Trophoblast cell (in vitro differentiated cells and primary cell): ENCODE measurements at regions not wholly inside any gene's neighbourhood (a gene's known extent, or its start where the extent isn't known, plus 50 kb on each side); places are given as distances from the start of the nearest gene placed in this dataset.
A peak's percentile ranks its signal among the peaks of the same experiment; 100 is the strongest.

Source experiments
- DNase-seq, 2 donors: peaks; one replicate each; pipeline ENCODE4 v3.0.0-alpha.2; 2016
- H2AFZ ChIP-seq: 2 replicates; pipeline ENCODE4 v1.6.1; 2013; ENCODE audit warnings: low read length, moderate library complexity, mild to moderate bottlenecking; ENCODE audit not compliant: insufficient read depth, poor library complexity
- H2AK5ac ChIP-seq: 2 replicates; pipeline ENCODE4 v1.6.1; 2013; ENCODE audit warnings: mild to moderate bottlenecking, low read length
- H2BK120ac ChIP-seq: 2 replicates; pipeline ENCODE4 v1.6.1; 2013; ENCODE audit warnings: low read length, mild to moderate bottlenecking, moderate library complexity; ENCODE audit not compliant: insufficient read depth, poor library complexity
- H2BK12ac ChIP-seq: 2 replicates; pipeline ENCODE4 v1.6.1; 2013; ENCODE audit warnings: mild to moderate bottlenecking, low read length, moderate library complexity
- H2BK5ac ChIP-seq: 2 replicates; pipeline ENCODE4 v1.6.1; 2013; ENCODE audit warnings: low read length, low read depth, moderate library complexity, mild to moderate bottlenecking; ENCODE audit not compliant: poor library complexity
- H3K14ac ChIP-seq: 2 replicates; pipeline ENCODE4 v1.6.1; 2013; ENCODE audit warnings: mild to moderate bottlenecking, low read length
- H3K18ac ChIP-seq: 2 replicates; pipeline ENCODE4 v1.6.1; 2013; ENCODE audit warnings: mild to moderate bottlenecking, low read length
- H3K23ac ChIP-seq: 2 replicates; pipeline ENCODE4 v1.6.1; 2013; ENCODE audit warnings: low read length
- H3K27ac ChIP-seq: 2 replicates; pipeline ENCODE4 v1.5.1; 2013; ENCODE audit warnings: low read depth, mild to moderate bottlenecking, inconsistent platforms, low read length, moderate library complexity
- H3K27me3 ChIP-seq: 2 replicates; pipeline ENCODE4 v1.6.1; 2013; ENCODE audit warnings: inconsistent platforms, mild to moderate bottlenecking, low read length, moderate library complexity; ENCODE audit not compliant: insufficient read depth
- H3K36me3 ChIP-seq, 2 experiments: 1 replicate in 1 of 2; 2 replicates in 1 of 2; pipeline ENCODE4 v1.6.1; 2013; ENCODE audit warnings: low read length in 2 of 2, mild to moderate bottlenecking in 2 of 2, moderate library complexity in 1 of 2; ENCODE audit not compliant: insufficient read depth in 2 of 2, control insufficient read depth in 1 of 2
- H3K4ac ChIP-seq: 2 replicates; pipeline ENCODE4 v1.6.1; 2013; ENCODE audit warnings: low read depth, mild to moderate bottlenecking, low read length, moderate library complexity
- H3K4me1 ChIP-seq, 2 experiments: 1 replicate in 1 of 2; 2 replicates in 1 of 2; pipeline ENCODE4 v1.6.1; 2013; ENCODE audit warnings: low read length in 2 of 2, mild to moderate bottlenecking in 2 of 2, moderate library complexity in 1 of 2; ENCODE audit not compliant: insufficient read depth in 2 of 2, control insufficient read depth in 1 of 2
- H3K4me2 ChIP-seq: 2 replicates; pipeline ENCODE4 v1.6.1; 2013; ENCODE audit warnings: inconsistent platforms, mild to moderate bottlenecking, low read length, moderate library complexity
- H3K4me3 ChIP-seq: 2 replicates; pipeline ENCODE4 v1.5.1; 2013; ENCODE audit warnings: mild to moderate bottlenecking, low read depth, low read length, inconsistent platforms
- H3K79me1 ChIP-seq: one replicate; pipeline ENCODE4 v1.6.1; 2013; ENCODE audit warnings: low read length
- H3K79me2 ChIP-seq: 2 replicates; pipeline ENCODE4 v1.6.1; 2013; ENCODE audit warnings: low read length, mild to moderate bottlenecking; ENCODE audit not compliant: control insufficient read depth, insufficient read depth, poor library complexity
- H3K9ac ChIP-seq: 2 replicates; pipeline ENCODE4 v1.6.1; 2013; ENCODE audit warnings: mild to moderate bottlenecking, low read length
- H3K9me3 ChIP-seq: 2 replicates; pipeline ENCODE4 v1.6.1; 2013; ENCODE audit warnings: low read depth, mild to moderate bottlenecking, control low read depth, inconsistent platforms, low read length; ENCODE audit not compliant: insufficient read depth
- H4K12ac ChIP-seq: 2 replicates; pipeline ENCODE4 v1.6.1; 2013; ENCODE audit warnings: low read depth, mild to moderate bottlenecking, low read length, moderate library complexity
- H4K8ac ChIP-seq: 2 replicates; pipeline ENCODE4 v1.6.1; 2013; ENCODE audit warnings: low read depth, mild to moderate bottlenecking, low read length, moderate library complexity
- H4K91ac ChIP-seq: one replicate; pipeline ENCODE4 v1.6.1; 2013; ENCODE audit warnings: low read depth, mild to moderate bottlenecking, low read length, moderate library complexity
- WGBS: extraction: QIAGEN DNeasy Blood & Tissue Kit; methylation state at CpG from one replicate; pipeline ENCODE4 v1.1.7; 2013; ENCODE audit warnings: missing lambda C conversion rate; ENCODE audit not compliant: insufficient read length, insufficient coverage; ENCODE audit errors: extremely low coverage; 5-methylcytosine and 5-hydroxymethylcytosine counted together

GRCh38 chr18:45481821-45482220, 133.5 kb upstream of the SLC14A2 start:
- H2AK5ac ChIP-seq = no peak overlapping the region

DNA sequence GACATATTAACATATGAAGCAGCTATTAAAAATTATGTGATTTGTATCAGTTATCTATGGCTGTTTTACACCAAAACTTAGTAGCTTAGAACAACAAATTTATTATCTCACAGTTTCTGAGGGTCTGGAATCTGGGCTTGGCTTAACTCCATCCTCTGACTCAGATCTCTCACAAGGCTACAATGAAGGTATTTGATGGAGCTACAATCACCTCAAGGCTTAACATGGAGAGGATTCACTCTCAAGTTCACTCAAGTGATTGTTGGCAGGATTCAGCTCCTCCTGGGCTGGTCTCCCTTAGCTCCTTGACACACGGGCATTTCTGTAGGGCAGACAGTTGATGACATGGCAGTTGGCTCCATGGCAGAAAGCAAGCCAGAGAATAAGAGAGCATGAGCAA, 133.0 kb upstream of the SLC14A2 start:
- H3K79me1 ChIP-seq = no peaks in the 10 kb centered on the region
- no peak overlapping the region for H2BK12ac ChIP-seq
- H3K36me3 ChIP-seq = no peaks in the 10 kb centered on the region
- H3K23ac ChIP-seq = peak overlapping the region; percentile 78
- H4K8ac ChIP-seq = no peak overlapping the region
- no peak overlapping the region for H3K4me3 ChIP-seq
- no peak overlapping the region for H3K18ac ChIP-seq
- H2BK5ac ChIP-seq = no peak overlapping the region
- H3K4me1 ChIP-seq = no peaks in the 10 kb centered on the region
- H3K4me2 ChIP-seq = no peak overlapping the region
- no peak overlapping the region for H2BK120ac ChIP-seq
- no peak overlapping the region for H2AK5ac ChIP-seq
- no peak for DNase-seq
- H3K79me2 ChIP-seq = no peaks in the 10 kb centered on the region
- H4K91ac ChIP-seq = no peak overlapping the region
- no CpG with 5 or more reads among the region's 1 CpG for WGBS
- no peak overlapping the region for H3K14ac ChIP-seq
- H3K27me3 ChIP-seq = no peaks in the 10 kb centered on the region
- H4K12ac ChIP-seq = no peak overlapping the region
- no peak overlapping the region for H2AFZ ChIP-seq
- no peak overlapping the region for H3K4ac ChIP-seq
- no peaks in the 10 kb centered on the region for H3K9me3 ChIP-seq
- H3K9ac ChIP-seq = no peak overlapping the region
- no peak overlapping the region for H3K27ac ChIP-seq

More at GRCh38 chr18:45481821-45482220, 133.5 kb upstream of the SLC14A2 start:
- H3K9me3 ChIP-seq = no peaks in the 10 kb centered on the region
- H2BK5ac ChIP-seq = no peak overlapping the region
- no peak overlapping the region for H4K91ac ChIP-seq
- no peak overlapping the region for H3K23ac ChIP-seq
- H3K4me2 ChIP-seq = no peak overlapping the region
- no peaks in the 10 kb centered on the region for H3K79me1 ChIP-seq
- no peak overlapping the region for H4K12ac ChIP-seq
- H2BK120ac ChIP-seq = no peak overlapping the region
- DNase-seq = no peak
- H3K27me3 ChIP-seq = no peaks in the 10 kb centered on the region
- no peaks in the 10 kb centered on the region for H3K79me2 ChIP-seq
- no CpG with 5 or more reads among the region's 2 CpGs for WGBS
- H3K9ac ChIP-seq = no peak overlapping the region
- H3K4me3 ChIP-seq = no peak overlapping the region
- no peak overlapping the region for H3K27ac ChIP-seq
- H3K36me3 ChIP-seq = no peaks in the 10 kb centered on the region
- no peaks in the 10 kb centered on the region for H3K4me1 ChIP-seq
- no peak overlapping the region for H2AFZ ChIP-seq
- H3K18ac ChIP-seq = no peak overlapping the region
- H2BK12ac ChIP-seq = no peak overlapping the region
- H3K4ac ChIP-seq = no peak overlapping the region
- no peak overlapping the region for H3K14ac ChIP-seq
- H4K8ac ChIP-seq = no peak overlapping the region

DNA sequence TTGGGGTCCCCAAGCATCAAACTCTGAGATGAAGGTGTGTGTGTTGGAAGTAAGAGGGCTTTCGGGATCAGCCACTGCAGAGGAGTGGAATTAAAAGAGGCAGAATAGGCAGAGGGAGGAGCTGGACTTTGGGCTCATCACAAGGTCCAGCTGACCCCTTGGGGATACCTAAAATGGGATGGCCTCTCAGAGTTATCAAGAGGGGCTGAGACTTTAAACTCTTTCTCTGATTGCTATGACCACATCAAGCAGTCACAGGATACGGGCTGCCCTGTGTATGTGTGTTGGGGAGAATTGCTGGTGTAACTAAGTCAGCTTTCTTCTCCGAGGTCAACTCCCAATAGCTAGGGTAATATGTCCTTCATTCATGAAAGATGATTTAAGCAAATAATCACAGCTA, 127.7 kb upstream of the SLC14A2 start:
- Histone ChIP-seq H2AK5ac (no peak overlapping the region), H2AFZ (no peak overlapping the region), H3K9me3 (no peaks in the 10 kb centered on the region), H3K4ac (no peak overlapping the region), H2BK5ac (no peak overlapping the region), H4K8ac (no peak overlapping the region), H3K14ac (no peak overlapping the region), H3K4me1 (no peaks in the 10 kb centered on the region), H3K23ac (peak overlapping the region; percentile 74), H3K9ac (peak overlapping the region; percentile 67), H4K12ac (no peak overlapping the region), H3K36me3 (no peaks in the 10 kb centered on the region), H2BK120ac (no peak overlapping the region), H4K91ac (no peak overlapping the region), H3K18ac (no peak overlapping the region), H3K79me2 (no peaks in the 10 kb centered on the region), H3K4me3 (no peak overlapping the region), H2BK12ac (no peak overlapping the region), H3K27me3 (no peaks in the 10 kb centered on the region), H3K4me2 (no peak overlapping the region), H3K27ac (no peak overlapping the region), H3K79me1 (no peaks in the 10 kb centered on the region)
- DNase-seq = no peak
- no CpG with 5 or more reads among the region's 3 CpGs for WGBS

DNA sequence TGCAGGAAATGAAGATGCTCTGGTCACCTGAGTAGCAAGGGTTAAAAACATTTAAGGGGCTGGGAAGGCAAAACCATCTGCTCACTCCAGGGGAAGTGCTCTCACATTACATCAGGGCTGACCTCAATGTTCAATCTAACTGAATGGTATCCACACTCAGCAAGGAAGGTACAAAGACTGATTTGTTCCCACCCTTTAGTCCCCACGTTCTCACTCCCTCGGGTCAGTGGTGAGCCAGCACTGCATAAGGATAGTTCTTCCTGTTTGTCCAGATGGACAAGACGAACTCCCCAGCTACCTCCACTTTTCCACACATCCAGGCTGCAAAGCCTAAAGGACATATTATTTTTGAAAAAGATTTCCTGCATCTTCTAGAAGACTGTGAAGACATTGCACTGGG, 126.6 kb upstream of the SLC14A2 start:
- Histone ChIP-seq H3K4ac (no peak overlapping the region), H2BK120ac (no peak overlapping the region), H3K4me2 (no peak overlapping the region), H2AK5ac (no peak overlapping the region), H3K27ac (no peak overlapping the region), H4K91ac (no peak overlapping the region), H3K79me1 (no peaks in the 10 kb centered on the region), H4K12ac (no peak overlapping the region), H3K14ac (no peak overlapping the region), H3K9ac (no peak overlapping the region), H3K36me3 (no peaks in the 10 kb centered on the region), H3K4me1 (no peaks in the 10 kb centered on the region), H2BK5ac (no peak overlapping the region), H3K79me2 (no peaks in the 10 kb centered on the region), H3K4me3 (no peak overlapping the region), H2BK12ac (no peak overlapping the region), H3K9me3 (no peaks in the 10 kb centered on the region), H3K18ac (no peak overlapping the region), H2AFZ (no peak overlapping the region), H4K8ac (no peak overlapping the region), H3K27me3 (no peaks in the 10 kb centered on the region), H3K23ac (no peak overlapping the region)
- no peak for DNase-seq
- no CpG with 5 or more reads among the region's 3 CpGs for WGBS
